PC-9 (cell line): ENCODE measurements at regions not wholly inside any gene's neighbourhood (a gene's known extent, or its start where the extent isn't known, plus 50 kb on each side); places are given as distances from the start of the nearest gene placed in this dataset.

Source experiments
- BruUV-seq: library from RNA; stranded (reverse); fragments of 400-500 nt; replicated peaks from 2 replicates; lab custom pipeline; 2021; lab: Mats Ljungman, UMichigan
- CTCF ChIA-PET: fragments of 300-600 bp; sonication (Branson Sonifier 250); formaldehyde crosslinking; loops from one replicate; lab custom pipeline; 2022; ENCODE audit warnings: antibody characterized with exemption; lab: Charles Lee
- POLR2A ChIA-PET: fragments of 300-600 bp; sonication (Branson Sonifier 250); formaldehyde crosslinking; loops from one replicate; lab custom pipeline; 2022; ENCODE audit warnings: antibody characterized with exemption; ENCODE audit not compliant: unreplicated experiment; lab: Charles Lee
- DNase-seq, 2 experiments: peaks; one replicate each; pipeline versions ENCODE4 v3.0.0 to v3.0.0-alpha.2; 2015 to 2022; ENCODE audit warnings: mixed read lengths in 1 of 2
- H2AFZ ChIP-seq: fragments of 200-600 bp; sonication (generic); 2 replicates; pipeline ENCODE4 v1.8.1; 2017; ENCODE audit warnings: antibody characterized with exemption
- H3F3A ChIP-seq: fragments of 200-600 bp; sonication (generic); 2 replicates; pipeline ENCODE4 v1.8.1; 2017; ENCODE audit warnings: antibody characterized with exemption, mild to moderate bottlenecking, low read depth; ENCODE audit not compliant: insufficient read depth
- H3K27ac ChIP-seq: fragments of 200-600 bp; sonication (generic); 2 replicates; pipeline ENCODE4 v1.6.1; 2016; ENCODE audit warnings: mixed run types
- H3K27me3 ChIP-seq: fragments of 200-600 bp; sonication (generic); 2 replicates; pipeline ENCODE4 v1.6.1; 2016; ENCODE audit warnings: low read depth, mixed run types; ENCODE audit not compliant: insufficient read depth
- H3K36me3 ChIP-seq: fragments of 200-600 bp; sonication (generic); 2 replicates; pipeline ENCODE4 v1.6.1; 2016; ENCODE audit warnings: low read depth, mixed run types
- H3K4me1 ChIP-seq: fragments of 200-600 bp; sonication (generic); replicated peaks from 2 replicates; pipeline ENCODE4 v1.6.1; 2016; ENCODE audit warnings: mixed run types; ENCODE audit not compliant: insufficient read depth
- H3K4me2 ChIP-seq: fragments of 200-600 bp; sonication (generic); 2 replicates; pipeline ENCODE4 v1.6.1; 2017; ENCODE audit warnings: mixed run types
- H3K4me3 ChIP-seq: fragments of 200-600 bp; sonication (generic); 2 replicates; pipeline ENCODE4 v1.6.1; 2016; ENCODE audit warnings: mixed run types
- H3K79me2 ChIP-seq: fragments of 200-600 bp; sonication (generic); 2 replicates; pipeline ENCODE4 v1.6.1; 2017; ENCODE audit warnings: low read depth, mixed run types
- H3K9me2 ChIP-seq: fragments of 200-600 bp; sonication (generic); 2 replicates; pipeline ENCODE4 v1.8.1; 2017; ENCODE audit warnings: mild to moderate bottlenecking; ENCODE audit not compliant: insufficient read depth
- H3K9me3 ChIP-seq: fragments of 200-600 bp; sonication (generic); 2 replicates; pipeline ENCODE4 v1.8.1; 2016; ENCODE audit warnings: low read depth; ENCODE audit not compliant: insufficient read depth
- H4K20me1 ChIP-seq: fragments of 200-600 bp; sonication (generic); 2 replicates; pipeline ENCODE4 v1.8.1; 2017; ENCODE audit not compliant: insufficient read depth
- CTCF ChIP-seq: fragments of 200-600 bp; sonication (generic); conservative IDR thresholded peaks from 2 replicates; pipeline ENCODE4 v1.6.1; 2017; ENCODE audit warnings: mixed run types, antibody characterized with exemption, mild to moderate bottlenecking, moderate library complexity
- EZH2 ChIP-seq: fragments of 200-600 bp; sonication (generic); IDR thresholded peaks from 2 replicates; pipeline ENCODE4 v1.8.0; 2017; ENCODE audit warnings: antibody characterized with exemption, low read depth
- intact Hi-C: fragments of 100-400 bp; cut with micrococcal nuclease; formaldehyde crosslinking; loops from one replicate; pipeline ENCODE4 v1.10.0; 2022; ENCODE audit not compliant: unreplicated experiment

GRCh38 chr1:65687428-65688214 is 105.1 kb upstream of the PDE4B start:
- Histone ChIP-seq H3K4me3 (no peak overlapping the region), H3K9me3 (no peaks in the 10 kb centered on the region), H3K9me2 (no peaks in the 10 kb centered on the region), H3K36me3 (no peaks in the 10 kb centered on the region), H3K79me2 (no peaks in the 10 kb centered on the region), H3K27me3 (no peaks in the 10 kb centered on the region), H3K4me1 (0 out of 2 replicates have a peak, but pooled peaks cover 4% of the 10 kb centered on the region), H3F3A (no peaks in the 10 kb centered on the region; the same call in 1 of the 2 replicates), H3K4me2 (peak overlapping the region; percentile 4; the same call in 1 of the 2 replicates), H2AFZ (no peak overlapping the region), H3K27ac (no peak overlapping the region), H4K20me1 (no peaks in the 10 kb centered on the region)
- CTCF ChIA-PET, result interaction anchor here (0.5 to 1.4 kb wide), 10 partner anchors 94 to 1003 kb away, joined by 3 to 13 read pairs (median 4); partner anchors contain the start of genes LEPR and LEPROT
- TF ChIP-seq EZH2 (no peak), CTCF (peak; percentile 89)
- DNase-seq, result peak; percentile 76 to 94
- POLR2A ChIA-PET, result interaction anchor here (0.5 to 0.7 kb wide), 4 partner anchors 267 to 1874 kb away, joined by 3 to 5 read pairs (median 4); partner anchors contain the start of genes LEPR and LEPROT
- BruUV-seq, result no TSS peak
- intact Hi-C loops, result loop anchor here (1.0 to 10.0 kb wide), 12 partner anchors 256 to 1417 kb away; no protein-coding TSS in a partner anchor

GRCh38 chr1:65688215-65688566 is 104.5 kb upstream of the PDE4B start:
- H4K20me1 ChIP-seq, result no peaks in the 10 kb centered on the region
- no peaks in the 10 kb centered on the region for H3K79me2 ChIP-seq
- TF ChIP-seq EZH2, result no peak
- TF ChIP-seq CTCF, result no peak
- BruUV-seq, result no TSS peak
- H3K9me3 ChIP-seq, result no peaks in the 10 kb centered on the region
- CTCF ChIA-PET, result interaction anchor here (0.6 to 1.4 kb wide), 9 partner anchors 94 to 1004 kb away, joined by 3 to 13 read pairs (median 4); partner anchors contain the start of genes LEPR and LEPROT
- no peaks in the 10 kb centered on the region for H3K36me3 ChIP-seq
- H3K4me2 ChIP-seq, result peak overlapping the region; percentile 4; the same call in 1 of the 2 replicates
- no peaks in the 10 kb centered on the region for H3K27me3 ChIP-seq
- H2AFZ ChIP-seq, result no peak overlapping the region
- no peak overlapping the region for H3K27ac ChIP-seq
- H3K4me1 ChIP-seq, result 0 out of 2 replicates have a peak, but pooled peaks cover 4% of the 10 kb centered on the region
- POLR2A ChIA-PET, result interaction anchor here (0.5 to 0.7 kb wide), 4 partner anchors 268 to 1873 kb away, joined by 3 to 5 read pairs (median 4); partner anchors contain the start of genes LEPR and LEPROT
- H3F3A ChIP-seq, result no peaks in the 10 kb centered on the region; the same call in 1 of the 2 replicates
- intact Hi-C loops, result loop anchor here (5.0 to 10.0 kb wide), 5 partner anchors 259 to 866 kb away; no protein-coding TSS in a partner anchor
- no peaks in the 10 kb centered on the region for H3K9me2 ChIP-seq
- no peak overlapping the region for H3K4me3 ChIP-seq
- DNase-seq, result no peak

- Histone ChIP-seq H3K4me1 (0 out of 2 replicates have a peak, but pooled peaks cover 4% of the 10 kb centered on the region), H3K4me3 (no peak overlapping the region), H2AFZ (no peak overlapping the region), H4K20me1 (no peaks in the 10 kb centered on the region), H3F3A (no peaks in the 10 kb centered on the region; the same call in 1 of the 2 replicates), H3K27me3 (no peaks in the 10 kb centered on the region), H3K9me3 (no peaks in the 10 kb centered on the region), H3K4me2 (no peak overlapping the region), H3K79me2 (no peaks in the 10 kb centered on the region), H3K36me3 (no peaks in the 10 kb centered on the region), H3K27ac (no peak overlapping the region), H3K9me2 (no peaks in the 10 kb centered on the region)
- ChIA-PET POLR2A (no interaction called here), CTCF (no interaction called here)
- intact Hi-C loops, result loop anchor here (5.0 to 10.0 kb wide), 5 partner anchors 258 to 867 kb away; no protein-coding TSS in a partner anchor
- no peak for TF ChIP-seq EZH2
- no peak for TF ChIP-seq CTCF
- no TSS peak for BruUV-seq
- no peak for DNase-seq
These were observed 103.8 kb upstream of the PDE4B start for GRCh38 chr1:65688848-65689247.
